Epithelial cell of proximal tubule (primary cell): ENCODE measurements at regions not wholly inside any gene's neighbourhood (a gene's known extent, or its start where the extent isn't known, plus 50 kb on each side); places are given as distances from the start of the nearest gene placed in this dataset.

ENCODE experiments used
- DNase-seq: peaks from one replicate; pipeline ENCODE4 v3.0.0-alpha.2; 2011; ENCODE audit warnings: low read depth
- H3K4me3 ChIP-seq: 2 replicates; pipeline ENCODE4 v1.5.1; 2011; ENCODE audit warnings: low read depth, mild to moderate bottlenecking, low read length
- CTCF ChIP-seq: conservative IDR thresholded peaks from 2 replicates; pipeline ENCODE4 v1.5.1; 2012; ENCODE audit warnings: low read depth, mild to moderate bottlenecking, low read length

GRCh38 chr6:86581833-86582232 lies 355.5 kb upstream of the HTR1E start:
- no peak for DNase-seq
- no peak for TF ChIP-seq CTCF
- H3K4me3 ChIP-seq, result no peak overlapping the region

DNA sequence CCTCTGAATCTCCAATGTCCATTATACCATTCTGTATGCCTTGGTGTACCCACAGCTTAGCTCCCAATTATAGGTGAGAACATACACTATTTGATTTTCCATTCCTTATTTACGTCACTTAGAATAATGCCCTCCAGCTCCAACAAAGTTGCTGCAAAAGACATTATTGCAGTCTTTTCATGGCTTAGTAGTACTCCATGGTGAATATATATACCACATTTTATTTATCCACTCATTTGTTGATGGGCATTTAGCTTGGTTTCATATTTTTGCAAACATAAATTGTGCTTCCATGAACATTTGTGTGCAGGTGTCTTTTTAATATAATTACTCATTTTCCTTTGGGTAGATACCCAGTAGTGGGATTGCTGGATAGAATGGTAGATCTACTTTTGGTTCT lies 374.1 kb upstream of the HTR1E start:
- TF ChIP-seq CTCF, result no peak
- DNase-seq, result no peak
- H3K4me3 ChIP-seq, result no peak overlapping the region

GRCh38 chr6:86558318-86558717 lies 379.0 kb upstream of the HTR1E start:
- no peak overlapping the region for H3K4me3 ChIP-seq
- TF ChIP-seq CTCF, result no peak
- no peak for DNase-seq

DNA sequence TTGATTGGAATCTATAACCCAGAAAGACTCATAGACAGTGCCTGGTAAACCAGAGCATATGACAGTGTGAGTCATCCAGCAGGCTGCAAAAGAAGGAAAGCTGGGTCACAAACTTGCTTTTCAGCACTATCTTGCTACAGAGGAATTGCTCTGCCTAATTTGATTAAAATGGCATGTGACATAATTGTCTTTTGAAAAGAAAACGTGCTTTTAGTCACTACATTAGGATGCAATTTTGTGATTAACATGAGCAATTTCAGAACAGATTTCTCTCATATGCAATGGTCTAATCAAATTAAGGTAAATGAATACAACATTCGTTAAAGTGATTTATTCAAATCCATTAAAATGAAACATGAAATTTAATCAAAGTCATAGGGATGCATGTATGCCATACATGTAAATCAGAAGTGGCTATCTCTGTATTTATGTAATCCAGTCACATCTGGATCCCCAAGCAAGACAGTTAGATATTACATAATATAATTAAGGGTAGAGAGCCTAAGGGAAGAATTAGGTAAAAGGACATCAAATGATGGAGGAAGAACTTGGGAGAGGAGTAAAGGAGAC lies 400.0 kb upstream of the HTR1E start:
- no peak for DNase-seq
- no peak overlapping the region for H3K4me3 ChIP-seq
- no peak for TF ChIP-seq CTCF

- no peak overlapping the region for H3K4me3 ChIP-seq
- TF ChIP-seq CTCF, result no peak
- no peak for DNase-seq
Observed at GRCh38 chr6:86536121-86536520, 401.2 kb upstream of the HTR1E start.

GRCh38 chr6:86535100-86535499 lies 402.2 kb upstream of the HTR1E start:
- H3K4me3 ChIP-seq, result no peak overlapping the region
- no peak for DNase-seq
- TF ChIP-seq CTCF, result no peak

DNA sequence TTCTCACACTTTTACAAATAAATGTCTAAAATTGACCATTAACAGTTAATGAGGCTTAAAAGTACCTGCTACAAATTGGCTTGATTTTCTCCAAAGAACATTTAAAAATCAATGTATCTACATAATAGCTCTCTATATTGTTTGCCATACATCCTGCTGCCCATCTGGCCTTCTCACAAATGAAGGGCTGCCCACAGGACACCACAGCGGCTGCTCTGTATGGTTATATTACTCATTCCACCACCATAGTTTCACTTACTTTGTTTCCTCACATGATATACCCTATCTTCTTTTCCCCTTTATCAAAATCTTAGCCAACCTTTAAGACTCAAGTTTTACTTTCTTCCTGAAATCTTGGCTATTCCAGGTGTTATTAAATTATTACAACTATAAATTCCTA lies 407.7 kb upstream of the HTR1E start:
- H3K4me3 ChIP-seq, result no peak overlapping the region
- no peak for DNase-seq
- TF ChIP-seq CTCF, result no peak
